Neural crest cell (in vitro differentiated cells): ENCODE measurements at regions not wholly inside any gene's neighbourhood (a gene's known extent, or its start where the extent isn't known, plus 50 kb on each side); places are given as distances from the start of the nearest gene placed in this dataset.

ENCODE experiments used
- DNase-seq: peaks from one replicate; pipeline ENCODE4 v3.0.0; 2021; ENCODE audit warnings: low read depth, mixed read lengths, low spot score
- H3K27ac Mint-ChIP-seq: one replicate; pipeline ENCODE4 v1.8.0; 2021; ENCODE audit warnings: mild to moderate bottlenecking, mixed read lengths; ENCODE audit not compliant: unreplicated experiment
- H3K27me3 Mint-ChIP-seq: 2 replicates; pipeline ENCODE4 v1.8.0; 2021; ENCODE audit warnings: low read depth, mild to moderate bottlenecking, mixed read lengths
- H3K36me3 Mint-ChIP-seq: 2 replicates; pipeline ENCODE4 v1.8.0; 2021; ENCODE audit warnings: low read depth, mild to moderate bottlenecking, mixed read lengths
- H3K4me1 Mint-ChIP-seq: 2 replicates; pipeline ENCODE4 v1.8.0; 2021; ENCODE audit warnings: mixed read lengths
- H3K4me3 Mint-ChIP-seq: one replicate; pipeline ENCODE4 v1.8.0; 2021; ENCODE audit warnings: mild to moderate bottlenecking, mixed read lengths
- H3K9me3 Mint-ChIP-seq: 2 replicates; pipeline ENCODE4 v1.8.0; 2021; ENCODE audit warnings: mixed read lengths
- CTCF ChIP-seq: fragments of 200-600 bp; sonication (generic); conservative IDR thresholded peaks from 2 replicates; pipeline ENCODE4 v1.5.0; 2021; ENCODE audit warnings: antibody characterized with exemption, mild to moderate bottlenecking

- H3K27me3 Mint-ChIP-seq = no peaks in the 10 kb centered on the region
- no peak for TF ChIP-seq CTCF
- peaks cover 7% of the 10 kb centered on the region for H3K4me1 Mint-ChIP-seq
- H3K9me3 Mint-ChIP-seq = peaks cover 18% of the 10 kb centered on the region
- no peak for DNase-seq
- H3K36me3 Mint-ChIP-seq = peaks cover 10% of the 10 kb centered on the region
- H3K27ac Mint-ChIP-seq = no peak overlapping the region
- H3K4me3 Mint-ChIP-seq = no peak overlapping the region
These were observed 226.8 kb downstream of the NUAK1 start for GRCh38 chr12:105911966-105912365.

GRCh38 chr12:105912882-105913678 is 225.7 kb downstream of the NUAK1 start:
- DNase-seq = no peak
- Mint-ChIP-seq H3K4me3 (no peak overlapping the region), H3K27ac (no peak overlapping the region), H3K36me3 (peaks cover 10% of the 10 kb centered on the region), H3K4me1 (peaks cover 7% of the 10 kb centered on the region), H3K9me3 (peaks cover 18% of the 10 kb centered on the region), H3K27me3 (no peaks in the 10 kb centered on the region)
- no peak for TF ChIP-seq CTCF

GRCh38 chr12:105915997-105916759 is 222.6 kb downstream of the NUAK1 start:
- Mint-ChIP-seq H3K9me3 (peaks cover 14% of the 10 kb centered on the region), H3K36me3 (peaks cover 8% of the 10 kb centered on the region), H3K27ac (no peak overlapping the region), H3K4me1 (peaks cover 12% of the 10 kb centered on the region), H3K4me3 (no peak overlapping the region), H3K27me3 (no peaks in the 10 kb centered on the region)
- no peak for DNase-seq
- TF ChIP-seq CTCF = no peak

GRCh38 chr12:105916760-105917039 is 222.1 kb downstream of the NUAK1 start:
- H3K9me3 Mint-ChIP-seq = peaks cover 15% of the 10 kb centered on the region
- no peak overlapping the region for H3K4me3 Mint-ChIP-seq
- no peak overlapping the region for H3K27ac Mint-ChIP-seq
- H3K4me1 Mint-ChIP-seq = peaks cover 12% of the 10 kb centered on the region
- TF ChIP-seq CTCF = no peak
- H3K27me3 Mint-ChIP-seq = no peaks in the 10 kb centered on the region
- H3K36me3 Mint-ChIP-seq = peaks cover 7% of the 10 kb centered on the region
- DNase-seq = no peak

GRCh38 chr12:105920161-105920684 is 218.5 kb downstream of the NUAK1 start:
- Mint-ChIP-seq H3K9me3 (peaks cover 3% of the 10 kb centered on the region), H3K27me3 (no peaks in the 10 kb centered on the region), H3K4me1 (peaks cover 5% of the 10 kb centered on the region), H3K36me3 (peaks cover 2% of the 10 kb centered on the region), H3K4me3 (no peak overlapping the region), H3K27ac (no peak overlapping the region)
- no peak for DNase-seq
- no peak for TF ChIP-seq CTCF
